ENCODE measurements at regions not wholly inside any gene's neighbourhood (a gene's known extent, or its start where the extent isn't known, plus 50 kb on each side); places are given as distances from the start of the nearest gene placed in this dataset.

- TF ChIP-seq, protein P1, sequence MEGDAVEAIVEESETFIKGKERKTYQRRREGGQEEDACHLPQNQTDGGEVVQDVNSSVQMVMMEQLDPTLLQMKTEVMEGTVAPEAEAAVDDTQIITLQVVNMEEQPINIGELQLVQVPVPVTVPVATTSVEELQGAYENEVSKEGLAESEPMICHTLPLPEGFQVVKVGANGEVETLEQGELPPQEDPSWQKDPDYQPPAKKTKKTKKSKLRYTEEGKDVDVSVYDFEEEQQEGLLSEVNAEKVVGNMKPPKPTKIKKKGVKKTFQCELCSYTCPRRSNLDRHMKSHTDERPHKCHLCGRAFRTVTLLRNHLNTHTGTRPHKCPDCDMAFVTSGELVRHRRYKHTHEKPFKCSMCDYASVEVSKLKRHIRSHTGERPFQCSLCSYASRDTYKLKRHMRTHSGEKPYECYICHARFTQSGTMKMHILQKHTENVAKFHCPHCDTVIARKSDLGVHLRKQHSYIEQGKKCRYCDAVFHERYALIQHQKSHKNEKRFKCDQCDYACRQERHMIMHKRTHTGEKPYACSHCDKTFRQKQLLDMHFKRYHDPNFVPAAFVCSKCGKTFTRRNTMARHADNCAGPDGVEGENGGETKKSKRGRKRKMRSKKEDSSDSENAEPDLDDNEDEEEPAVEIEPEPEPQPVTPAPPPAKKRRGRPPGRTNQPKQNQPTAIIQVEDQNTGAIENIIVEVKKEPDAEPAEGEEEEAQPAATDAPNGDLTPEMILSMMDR (conservative IDR thresholded peaks at IDR 0.05; ENCODE audit: low read depth, low read length), result no peak
- no peak for TF ChIP-seq EZH2 (IDR thresholded peaks at IDR 0.05; ENCODE audit: borderline replicate concordance, low read depth, low read length, poor library complexity, severe bottlenecking)
These were observed 217.9 kb upstream of the RAB6C start for GRCh38 chr2:129761569-129762021.

Measured in A673 (cell line).